ENCODE measurements at regions not wholly inside any gene's neighbourhood (a gene's known extent, or its start where the extent isn't known, plus 50 kb on each side); places are given as distances from the start of the nearest gene placed in this dataset.

- Histone ChIP-seq H3K9ac (ENCODE audit: low read length) (no peak overlapping the region), H3K4me2 (ENCODE audit: low read length) (no peak overlapping the region), H3K79me2 (ENCODE audit: low read length) (no peaks in the 10 kb centered on the region), H3F3A (ENCODE audit: low read length, unreplicated experiment) (no peaks in the 10 kb centered on the region), H3K9me2 (replicated peaks; ENCODE audit: low read length) (no peaks in the 10 kb centered on the region), H3K4me1 (ENCODE audit: insufficient read depth, low read length) (no peaks in the 10 kb centered on the region), H2AFZ (ENCODE audit: low read length) (no peak overlapping the region), H4K20me1 (ENCODE audit: low read length) (no peaks in the 10 kb centered on the region), H3K27ac (ENCODE audit: low read length) (no peak overlapping the region), H3K4me3 (ENCODE audit: low read length) (no peak overlapping the region), H3K9me3 (ENCODE audit: low read length) (no peaks in the 10 kb centered on the region), H3K27me3 (ENCODE audit: low read length) (peaks cover 75% of the 10 kb centered on the region), H3K36me3 (ENCODE audit: low read depth, low read length) (no peaks in the 10 kb centered on the region)
- ChIA-PET CTCF (no interaction called here), POLR2A (ENCODE audit: unreplicated experiment) (no interaction called here)
- TF ChIP-seq EZH2 (IDR thresholded peaks at IDR 0.05; ENCODE audit: low read length, unreplicated experiment) = no peak
- TF ChIP-seq CTCF (conservative IDR thresholded peaks at IDR 0.05; ENCODE audit: low read depth, low read length) = no peak
- no peak for ATAC-seq
- intact Hi-C loops (cut with micrococcal nuclease) = no loop called here
- no peak for DNase-seq
- BruUV-seq (replicated peaks) = no TSS peak
Measured at GRCh38 chr15:101547737-101548136, 58.2 kb upstream of the PCSK6 start.

GRCh38 chr15:101545548-101546505, 56.3 kb upstream of the PCSK6 start:
- ATAC-seq (no peak), DNase-seq (no peak)
- H3K4me2 ChIP-seq (ENCODE audit: low read length) = no peak overlapping the region
- H3K4me3 ChIP-seq (ENCODE audit: low read length) = no peak overlapping the region
- ChIA-PET CTCF (no interaction called here), POLR2A (ENCODE audit: unreplicated experiment) (no interaction called here)
- H3K9ac ChIP-seq (ENCODE audit: low read length) = no peak overlapping the region
- no peak for TF ChIP-seq EZH2phosphoT487 (IDR thresholded peaks at IDR 0.05; ENCODE audit: borderline replicate concordance, low read length)
- TF ChIP-seq EZH2 (IDR thresholded peaks at IDR 0.05; ENCODE audit: low read length, unreplicated experiment) = no peak
- no peak for TF ChIP-seq CTCF (conservative IDR thresholded peaks at IDR 0.05; ENCODE audit: low read depth, low read length)
- no peak overlapping the region for H2AFZ ChIP-seq (ENCODE audit: low read length)
- no peaks in the 10 kb centered on the region for H3K9me3 ChIP-seq (ENCODE audit: low read length)
- intact Hi-C loops (cut with micrococcal nuclease) = no loop called here
- no peaks in the 10 kb centered on the region for H3K36me3 ChIP-seq (ENCODE audit: low read depth, low read length)
- H3K27ac ChIP-seq (ENCODE audit: low read length) = no peak overlapping the region
- no peaks in the 10 kb centered on the region for H4K20me1 ChIP-seq (ENCODE audit: low read length)
- H3K27me3 ChIP-seq (ENCODE audit: low read length) = peaks cover 70% of the 10 kb centered on the region
- no TSS peak for BruUV-seq (replicated peaks)
- H3K4me1 ChIP-seq (ENCODE audit: insufficient read depth, low read length) = no peaks in the 10 kb centered on the region
- H3F3A ChIP-seq (ENCODE audit: low read length, unreplicated experiment) = no peaks in the 10 kb centered on the region
- no peaks in the 10 kb centered on the region for H3K79me2 ChIP-seq (ENCODE audit: low read length)
- H3K9me2 ChIP-seq (replicated peaks; ENCODE audit: low read length) = no peaks in the 10 kb centered on the region

- Histone ChIP-seq H3K27ac (ENCODE audit: low read length) (no peak overlapping the region), H3K4me2 (ENCODE audit: low read length) (no peak overlapping the region), H3K9me3 (ENCODE audit: low read length) (no peaks in the 10 kb centered on the region), H3K27me3 (ENCODE audit: low read length) (peaks cover 60% of the 10 kb centered on the region), H4K20me1 (ENCODE audit: low read length) (no peaks in the 10 kb centered on the region), H3K4me1 (ENCODE audit: insufficient read depth, low read length) (no peaks in the 10 kb centered on the region), H3K36me3 (ENCODE audit: low read depth, low read length) (no peaks in the 10 kb centered on the region), H3K9ac (ENCODE audit: low read length) (no peak overlapping the region), H3F3A (ENCODE audit: low read length, unreplicated experiment) (no peaks in the 10 kb centered on the region), H3K9me2 (replicated peaks; ENCODE audit: low read length) (no peaks in the 10 kb centered on the region), H3K4me3 (ENCODE audit: low read length) (no peak overlapping the region), H3K79me2 (ENCODE audit: low read length) (no peaks in the 10 kb centered on the region), H2AFZ (ENCODE audit: low read length) (no peak overlapping the region)
- CTCF ChIA-PET = interaction anchor here (0.6 kb wide), 1 partner anchor 171 kb away, joined by 5 read pairs; no protein-coding TSS in a partner anchor
- DNase-seq (no peak), ATAC-seq (no peak)
- intact Hi-C loops (cut with micrococcal nuclease) = no loop called here
- POLR2A ChIA-PET (ENCODE audit: unreplicated experiment) = no interaction called here
- no peak for TF ChIP-seq EZH2 (IDR thresholded peaks at IDR 0.05; ENCODE audit: low read length, unreplicated experiment)
- no peak for TF ChIP-seq EZH2phosphoT487 (IDR thresholded peaks at IDR 0.05; ENCODE audit: borderline replicate concordance, low read length)
- no peak for TF ChIP-seq CTCF (conservative IDR thresholded peaks at IDR 0.05; ENCODE audit: low read depth, low read length)
- no TSS peak for BruUV-seq (replicated peaks)
Measured at GRCh38 chr15:101544613-101544945, 55.1 kb upstream of the PCSK6 start.
